AML-193 (cell line): ENCODE measurements at regions not wholly inside any gene's neighbourhood (a gene's known extent, or its start where the extent isn't known, plus 50 kb on each side); places are given as distances from the start of the nearest gene placed in this dataset.

Experiments
- DNase-seq, 2 experiments: peaks; one replicate each; lab custom pipeline; 2025; lab: John Stamatoyannopoulos, UW

DNA sequence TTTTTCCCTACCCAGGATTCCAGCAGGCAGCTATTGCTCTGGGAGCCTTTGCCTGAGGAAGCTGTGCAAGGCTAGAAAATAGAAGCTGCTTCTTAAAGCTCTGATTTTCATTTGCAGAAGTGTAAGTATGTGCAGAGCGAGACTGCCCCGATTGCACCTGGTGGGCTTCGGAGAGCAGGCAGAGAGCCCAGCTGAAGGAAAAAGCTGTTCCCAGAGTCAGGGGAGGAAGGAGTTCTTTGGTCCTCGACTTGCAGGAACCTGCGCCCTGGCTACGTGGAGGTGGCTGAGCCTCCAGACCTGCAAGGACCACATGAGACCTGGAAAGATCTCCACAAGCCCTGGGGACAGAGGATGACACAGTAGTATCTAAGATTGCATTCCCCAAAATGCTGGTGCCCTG lies 235.0 kb upstream of the ARGLU1 start:
- no peak for DNase-seq

DNA sequence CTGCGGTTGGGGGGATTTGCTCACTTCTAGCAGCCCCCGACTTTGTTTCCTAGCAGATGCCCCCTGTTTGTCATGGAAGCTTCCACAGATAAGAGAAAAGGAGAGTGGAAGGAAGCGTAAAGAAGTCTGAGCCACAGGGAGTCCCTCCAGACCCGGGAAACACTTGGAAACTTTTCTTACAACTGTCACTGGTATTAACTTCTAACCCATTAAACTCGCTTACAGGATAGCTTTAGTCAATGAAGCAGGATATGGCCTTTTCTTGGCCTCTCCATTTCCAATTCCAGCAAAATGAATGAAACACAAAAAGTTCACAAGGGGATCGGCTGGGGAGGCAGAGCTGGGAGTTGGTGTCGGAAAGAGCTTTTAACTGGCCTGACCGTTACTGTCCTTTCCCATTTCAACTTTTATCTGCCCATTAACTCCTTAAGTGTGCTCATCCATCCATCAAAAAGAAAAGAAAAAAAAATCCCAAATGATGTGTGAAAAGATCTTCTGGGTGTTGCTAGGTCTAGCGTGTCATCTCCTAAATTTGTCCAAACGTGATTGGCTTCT lies 231.9 kb upstream of the ARGLU1 start:
- DNase-seq: no peak

DNA sequence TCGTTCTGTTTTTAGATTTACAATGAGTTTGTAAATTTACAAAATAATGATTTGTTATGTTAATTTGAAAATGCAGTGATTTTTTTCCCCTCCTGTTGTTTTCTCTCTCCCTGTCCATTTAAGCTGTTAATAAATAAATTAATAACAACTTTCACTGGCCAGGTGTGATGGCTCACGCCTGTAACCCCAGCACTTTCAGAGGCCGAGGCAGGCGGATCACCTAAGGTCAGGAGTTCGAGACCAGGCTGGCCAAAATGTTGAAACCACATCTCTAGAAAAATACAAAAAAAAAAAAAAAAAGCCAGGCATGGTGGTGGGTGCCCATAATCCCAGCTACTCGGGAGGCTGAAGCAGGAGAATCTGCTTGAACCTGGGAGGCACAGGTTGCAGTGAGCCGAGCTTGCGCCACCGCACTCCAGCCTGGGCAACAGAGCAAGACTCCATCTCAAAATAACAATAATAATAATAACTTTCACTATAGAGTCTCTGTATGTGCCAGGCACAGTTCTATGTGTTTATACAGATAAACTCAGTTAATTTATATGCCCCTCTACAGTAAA lies 229.2 kb upstream of the ARGLU1 start:
- no peak for DNase-seq

DNA sequence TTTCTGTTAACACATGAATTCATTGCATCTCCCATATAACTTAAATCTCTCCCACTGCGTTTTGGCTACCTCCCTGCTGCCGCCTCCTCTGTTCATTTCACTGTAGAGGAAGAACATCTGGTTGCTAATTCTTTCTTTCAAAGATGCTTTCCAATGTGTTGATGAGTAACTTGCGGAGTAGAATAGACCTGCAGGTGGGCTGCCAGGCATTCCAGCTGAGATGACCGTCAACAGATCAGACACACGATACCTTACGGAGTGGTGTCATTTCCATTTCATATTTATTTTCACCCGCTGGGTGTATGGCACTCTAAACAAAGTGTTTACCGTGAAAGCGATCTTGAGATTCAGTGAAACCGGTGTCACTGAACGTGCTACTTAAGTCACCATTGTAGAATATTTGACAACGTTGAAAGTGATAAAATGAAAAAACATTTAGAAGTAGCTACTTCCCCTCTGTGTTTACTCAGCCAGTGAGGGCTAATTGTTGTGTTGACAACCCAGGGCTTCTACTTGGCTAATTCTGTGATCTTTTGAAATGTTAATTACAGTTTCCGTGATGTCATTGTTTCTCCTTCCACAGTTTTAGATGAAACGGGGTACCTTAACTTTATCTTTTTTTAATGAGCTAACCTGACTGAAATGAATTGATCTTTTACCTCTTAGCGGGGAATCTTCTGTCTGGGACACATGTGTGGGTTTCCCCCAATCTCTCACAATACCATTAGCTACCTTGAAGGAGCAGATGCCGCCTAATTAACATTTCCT lies 228.5 kb upstream of the ARGLU1 start:
- no peak for DNase-seq

DNA sequence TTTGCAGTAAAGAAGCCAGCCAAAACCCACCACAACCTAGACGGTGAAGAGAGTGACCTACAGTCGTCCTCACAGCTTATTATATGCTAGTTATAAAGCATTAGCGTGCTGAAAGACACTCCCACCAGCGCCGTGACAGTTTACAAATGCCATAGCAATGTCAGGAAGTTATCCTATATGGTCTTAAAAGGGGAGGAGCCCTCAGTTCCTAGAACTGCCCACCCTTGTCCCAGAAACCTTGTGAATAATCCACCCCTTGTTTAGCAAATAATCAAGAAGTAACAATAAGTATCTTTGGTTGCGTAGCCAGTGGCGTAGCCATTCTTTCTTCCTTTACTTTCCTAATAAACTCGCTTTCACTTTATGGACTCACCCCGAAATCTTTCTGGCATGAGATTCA lies 227.9 kb upstream of the ARGLU1 start:
- no peak for DNase-seq

DNA sequence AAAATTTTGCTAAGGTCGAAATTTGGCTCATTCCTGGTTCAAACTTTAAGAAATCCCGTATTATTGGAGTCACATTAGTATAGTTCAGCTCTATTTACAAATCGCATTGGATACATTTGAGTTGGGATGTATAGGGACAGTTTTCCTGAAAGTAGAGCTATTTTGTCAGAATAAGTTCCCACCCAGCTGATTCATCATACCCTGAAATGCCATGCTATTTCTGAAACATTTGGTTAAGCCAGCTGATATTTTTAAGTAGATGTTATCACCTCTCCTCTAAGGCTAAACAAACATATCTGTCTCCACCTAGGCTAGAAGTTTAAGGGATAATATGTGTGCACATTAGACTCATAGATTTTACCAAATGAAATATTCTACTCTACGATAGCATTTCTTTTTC lies 226.2 kb upstream of the ARGLU1 start:
- no peak for DNase-seq

DNA sequence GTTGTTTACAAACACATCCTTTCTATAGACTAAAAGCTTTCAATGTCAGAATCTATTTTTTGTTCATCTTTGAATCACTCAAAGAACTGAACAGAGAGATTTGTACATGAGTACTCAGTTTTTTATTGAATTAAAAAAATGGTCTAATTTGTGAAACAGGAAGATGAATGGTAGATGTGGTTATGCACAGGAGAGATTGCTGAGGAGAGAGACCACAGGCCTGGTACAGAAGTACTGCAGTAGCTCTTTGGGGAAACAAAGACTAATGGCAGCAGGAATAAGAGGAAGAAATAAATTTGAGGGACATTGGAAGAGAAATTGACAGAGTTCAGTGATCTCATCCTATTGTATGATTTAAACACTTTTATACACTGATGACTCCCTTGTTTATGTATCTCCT lies 222.0 kb upstream of the ARGLU1 start:
- DNase-seq: no peak

DNA sequence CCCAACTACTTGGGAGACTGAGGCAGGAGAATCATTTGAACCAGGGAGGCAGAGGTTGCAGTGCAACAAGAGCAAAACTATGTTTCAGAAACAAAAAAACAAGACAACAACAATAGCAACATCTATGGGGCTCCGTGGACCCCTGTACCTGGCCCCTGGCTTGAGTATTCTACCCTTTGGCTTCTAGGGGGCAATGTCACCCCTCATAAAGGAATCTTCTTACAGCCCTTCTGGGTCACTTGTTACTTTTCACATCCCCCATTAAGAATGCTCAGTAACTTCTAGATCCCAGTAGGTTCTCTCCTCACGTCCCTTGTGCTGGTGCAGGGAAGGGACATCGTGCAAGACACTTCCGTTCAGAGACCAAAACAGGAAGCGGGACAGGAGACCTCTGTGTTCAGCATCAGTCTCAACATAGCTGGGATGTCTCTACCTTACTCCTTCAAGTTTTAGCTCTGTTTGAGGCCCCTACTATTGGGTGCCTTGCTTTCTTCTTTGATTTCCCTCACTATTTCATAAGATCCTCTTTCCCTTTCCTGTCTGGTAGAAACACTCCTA lies 218.1 kb upstream of the ARGLU1 start:
- DNase-seq: no peak

DNA sequence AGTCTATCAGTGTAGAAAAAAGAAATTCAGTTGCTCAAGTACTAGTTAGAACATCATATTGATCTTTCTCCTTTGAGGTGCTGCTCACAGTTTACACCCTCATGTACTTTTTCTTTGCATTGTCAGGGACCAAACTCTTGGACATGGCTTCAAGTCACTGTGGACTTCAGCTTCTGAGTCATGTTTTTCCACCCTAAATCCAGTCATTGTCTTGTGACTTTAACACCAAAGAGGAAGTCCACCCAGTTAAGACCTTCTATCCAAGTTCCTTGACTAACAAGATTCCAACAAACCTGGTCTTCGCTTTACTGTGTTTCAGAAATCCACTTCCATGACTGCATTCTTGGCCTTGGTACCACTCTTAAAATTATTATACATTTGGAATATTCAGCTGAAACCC lies 206.7 kb upstream of the ARGLU1 start:
- DNase-seq: no peak

DNA sequence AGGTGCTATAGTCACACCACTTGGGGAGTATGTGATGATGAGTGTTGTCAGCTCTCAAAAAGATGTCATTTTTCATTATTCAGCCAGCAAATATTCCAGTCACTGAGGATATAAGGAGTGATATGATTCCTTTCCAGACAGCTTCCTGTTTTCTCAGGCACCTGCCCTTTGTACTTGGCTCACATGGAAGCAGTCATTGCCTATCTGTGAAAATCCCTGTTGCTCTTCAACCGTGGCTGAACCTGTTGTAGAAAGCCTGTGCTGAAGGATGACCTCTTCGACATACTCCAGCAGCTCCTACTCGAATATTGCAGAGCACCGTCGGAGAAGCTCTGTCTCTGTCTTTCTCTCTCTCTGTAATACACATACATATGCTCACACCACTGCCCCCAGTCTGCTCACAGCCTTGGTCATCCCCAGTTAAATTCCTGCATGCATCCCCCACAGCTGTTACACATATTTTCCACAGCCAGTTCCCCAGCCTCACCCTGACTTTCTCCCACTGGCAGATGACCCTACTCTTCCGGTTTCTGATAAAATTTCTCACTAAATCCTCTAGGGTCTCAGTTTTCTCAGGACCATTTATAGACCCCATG lies 204.2 kb upstream of the ARGLU1 start:
- no peak for DNase-seq

DNA sequence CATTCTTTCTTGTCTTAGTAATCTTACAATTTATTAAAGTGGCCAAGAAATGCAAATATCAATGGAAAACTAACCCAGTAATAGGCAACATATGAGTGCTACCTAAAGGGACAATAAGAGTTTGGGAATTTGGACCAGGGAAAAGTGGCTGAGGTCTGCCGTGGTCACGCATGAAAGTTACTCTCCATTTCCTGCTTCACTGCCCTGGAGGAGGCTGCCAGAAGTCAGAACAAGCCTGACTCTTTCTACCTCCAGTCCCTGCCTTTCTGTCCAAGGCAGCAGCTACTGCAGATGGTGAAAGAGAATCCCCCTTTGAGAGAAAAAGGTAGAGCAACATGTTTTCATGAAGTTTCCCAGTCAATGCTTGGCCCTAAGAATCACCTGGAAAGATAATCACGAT lies 201.1 kb upstream of the ARGLU1 start:
- DNase-seq: no peak

DNA sequence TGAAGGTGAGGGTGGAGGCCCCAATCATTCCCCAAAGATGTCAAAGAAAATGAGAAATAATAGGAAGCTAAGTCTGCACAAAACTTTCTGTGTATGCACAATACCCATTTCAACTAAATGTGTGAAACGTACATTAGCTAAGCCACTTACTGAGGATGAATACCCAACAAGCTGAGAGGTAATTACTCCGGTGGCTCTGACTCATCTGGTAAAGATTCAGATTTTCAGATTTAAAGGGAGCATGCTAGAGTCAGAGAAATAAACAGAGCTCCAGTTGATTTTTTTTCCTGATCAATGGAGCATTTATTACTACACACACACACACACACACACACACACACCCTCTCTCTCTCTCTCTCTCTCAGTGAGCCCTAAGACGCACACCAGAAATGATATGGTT lies 194.8 kb upstream of the ARGLU1 start:
- no peak for DNase-seq

DNA sequence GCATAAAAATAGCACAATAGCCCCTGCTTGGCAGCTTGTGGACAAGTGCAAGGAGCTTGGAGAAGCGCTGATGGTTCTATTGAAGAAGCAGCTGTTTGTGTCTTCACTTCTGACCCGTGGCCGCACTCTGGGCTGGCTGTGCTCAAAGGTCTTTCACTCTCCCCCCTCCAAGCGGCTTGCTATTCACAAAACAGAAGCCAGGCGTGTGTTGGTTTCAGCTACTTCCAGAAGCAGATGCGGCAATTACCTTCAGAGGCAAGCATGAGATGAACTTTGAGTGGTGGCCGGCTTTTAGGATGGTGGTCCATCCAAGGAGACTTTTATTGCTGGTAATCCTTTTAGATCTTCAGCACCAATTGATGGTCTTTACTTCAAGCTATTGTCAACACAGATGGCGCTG lies 188.5 kb upstream of the ARGLU1 start:
- no peak for DNase-seq

DNA sequence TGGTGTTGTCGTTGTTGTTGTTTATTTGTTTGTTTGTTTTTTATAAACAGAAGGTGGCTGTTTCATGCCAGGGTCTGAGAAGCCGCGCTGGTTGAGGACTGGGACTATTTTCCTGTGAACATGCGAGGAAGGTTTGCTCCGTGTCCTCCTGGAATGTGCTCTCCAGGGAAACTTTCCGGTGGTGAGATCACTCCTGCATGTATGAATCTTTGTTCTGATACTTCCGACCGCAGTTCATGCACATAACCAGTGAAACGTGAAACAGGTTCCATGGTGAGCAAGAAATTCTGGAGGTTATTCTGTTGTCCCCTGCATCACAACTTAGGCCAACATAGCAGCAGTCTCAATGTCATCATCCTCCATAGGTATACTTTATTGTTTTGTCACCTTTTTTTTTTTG lies 187.6 kb upstream of the ARGLU1 start:
- DNase-seq: no peak

DNA sequence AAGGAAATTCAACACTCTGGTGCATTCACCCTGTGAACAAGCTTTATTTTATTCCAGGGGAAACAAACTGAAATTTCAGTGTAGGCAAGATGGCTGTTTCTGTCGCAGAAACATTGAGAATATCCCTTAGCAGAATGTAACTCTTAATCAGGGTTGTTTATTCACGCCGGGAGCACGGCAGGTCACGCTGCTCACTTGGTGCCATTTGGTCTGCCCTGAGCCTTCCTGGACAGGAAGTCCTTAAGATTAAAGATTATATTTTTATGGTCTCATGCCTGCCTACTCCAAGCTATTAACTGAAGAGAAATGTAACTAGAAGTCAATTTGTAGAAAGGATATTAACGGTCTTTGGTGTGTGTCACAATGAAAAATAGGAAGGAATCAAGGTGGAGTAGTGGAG lies 185.3 kb upstream of the ARGLU1 start:
- no peak for DNase-seq

DNA sequence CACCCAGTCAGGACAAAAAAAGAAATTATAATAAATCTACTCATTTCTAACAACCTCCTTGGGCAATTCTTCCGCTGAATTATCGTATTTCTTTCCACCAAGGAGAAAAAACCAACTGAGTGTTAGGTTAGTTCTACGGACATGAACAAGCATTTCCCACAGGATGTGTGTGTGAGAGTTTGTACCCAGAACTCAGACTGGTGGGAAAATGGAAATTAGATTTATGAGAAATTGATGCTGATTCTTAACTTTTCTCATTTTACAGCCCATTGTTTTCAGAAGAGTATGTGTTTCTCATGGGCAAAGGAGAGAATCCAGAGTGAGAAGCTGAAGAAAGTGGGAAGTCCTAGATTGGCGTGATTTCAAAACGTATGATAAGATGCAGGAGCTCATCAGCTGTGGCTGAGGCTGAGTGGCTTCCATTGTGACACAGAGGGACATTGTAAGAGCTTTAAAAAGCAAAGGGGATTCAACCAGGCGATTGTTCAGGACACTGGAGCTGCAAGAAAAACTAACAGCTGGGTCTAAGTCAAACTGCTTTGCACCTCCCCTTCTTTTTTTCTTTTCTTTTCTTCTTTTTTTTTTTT lies 184.7 kb upstream of the ARGLU1 start:
- DNase-seq: no peak

DNA sequence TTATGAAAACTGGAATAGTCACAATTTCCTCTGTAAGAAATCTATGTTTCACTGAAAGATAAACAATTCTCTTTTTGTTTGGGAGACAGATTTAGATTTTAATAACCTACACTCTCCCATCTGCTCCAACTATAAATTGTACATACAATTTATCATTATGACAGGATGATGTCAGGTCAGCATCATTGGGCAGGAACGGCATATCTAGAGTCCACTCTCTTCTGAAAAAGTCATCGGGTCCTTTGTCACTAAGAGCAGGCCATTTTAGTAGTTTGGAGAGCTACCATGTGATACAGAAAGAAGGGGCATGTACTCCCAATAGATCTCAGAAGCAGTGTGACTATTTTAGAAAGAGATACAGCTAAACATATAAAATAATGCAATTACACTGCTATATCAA lies 180.8 kb upstream of the ARGLU1 start:
- DNase-seq: no peak

DNA sequence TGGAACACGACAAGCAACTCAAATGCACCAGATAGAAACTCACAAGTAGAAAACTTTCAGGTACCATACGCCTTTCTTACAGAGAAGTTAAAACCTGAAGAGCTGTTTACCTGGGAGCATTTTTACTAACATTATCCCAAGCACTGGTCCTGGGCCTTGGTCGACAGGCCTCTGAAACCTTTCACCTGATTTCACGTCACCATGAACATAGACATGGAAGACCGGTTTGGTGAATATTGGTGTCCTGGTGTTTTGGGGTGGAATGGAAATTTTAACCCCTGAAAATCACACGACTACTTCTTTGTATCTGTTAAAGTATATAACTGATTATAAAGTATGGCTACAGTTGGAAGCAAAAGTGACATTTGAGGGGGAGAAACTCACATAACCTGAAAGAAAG lies 176.6 kb upstream of the ARGLU1 start:
- no peak for DNase-seq

DNA sequence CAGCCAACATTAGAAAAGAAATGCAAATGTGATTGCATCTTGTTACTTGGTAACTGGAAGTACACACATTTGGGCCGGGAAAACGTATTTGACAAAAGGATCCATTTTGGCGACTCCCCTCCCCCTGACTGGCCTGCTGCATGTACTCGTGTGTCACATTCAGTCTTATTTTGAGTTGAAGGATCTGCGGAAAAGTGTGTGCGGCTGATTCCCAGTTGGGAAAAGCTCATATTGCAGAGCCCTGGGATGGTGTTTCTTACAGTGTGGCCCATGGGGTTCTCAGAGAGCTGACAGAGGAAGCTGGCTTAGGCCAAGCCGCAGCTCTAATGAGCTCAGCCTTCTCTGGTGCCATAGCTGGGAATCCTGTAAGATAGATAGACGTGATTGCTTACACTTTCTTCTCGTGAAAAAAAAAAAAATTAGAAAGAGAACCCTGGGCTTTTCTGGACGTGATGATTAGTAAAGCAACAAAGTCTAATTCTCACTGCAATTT lies 170.3 kb upstream of the ARGLU1 start:
- DNase-seq: no peak

DNA sequence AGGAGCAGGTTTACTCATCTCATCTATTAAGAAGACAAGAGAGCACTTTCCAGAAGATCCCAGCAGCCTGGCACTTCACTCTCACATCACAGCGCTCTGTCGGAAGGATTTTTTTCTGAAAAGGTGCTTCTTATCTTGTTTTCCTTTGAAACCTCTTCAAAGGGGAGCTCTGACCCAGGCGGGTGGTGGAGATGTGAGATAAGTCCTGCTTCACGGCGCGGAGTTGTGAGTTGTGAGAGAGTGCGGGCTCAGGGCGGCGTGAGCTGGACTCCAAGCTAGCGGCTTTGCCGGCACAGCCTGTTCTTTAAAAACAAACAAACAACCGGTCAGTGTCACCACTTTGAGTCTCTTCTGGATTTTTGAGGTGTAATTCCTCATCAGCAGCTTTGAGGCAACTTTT lies 169.0 kb upstream of the ARGLU1 start:
- DNase-seq: no peak

DNA sequence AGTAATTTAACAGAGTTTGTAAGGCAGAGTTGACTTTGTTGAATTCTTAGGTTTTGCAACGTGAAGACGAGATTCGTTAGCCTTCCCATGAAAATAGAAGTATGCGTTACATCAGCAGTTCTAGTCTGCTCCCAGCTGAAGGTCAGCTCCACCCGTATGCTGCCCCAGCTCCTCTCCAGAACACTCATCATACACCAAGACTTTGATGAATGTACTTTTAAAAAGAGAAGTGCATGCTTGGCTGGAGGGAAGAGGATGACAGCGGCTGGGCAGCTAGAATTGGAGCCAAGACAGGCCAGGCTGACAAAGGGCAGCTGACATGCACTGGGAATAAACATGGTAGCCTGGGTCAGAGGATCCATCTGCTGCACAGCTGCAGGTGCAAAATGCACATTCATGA lies 166.3 kb upstream of the ARGLU1 start:
- no peak for DNase-seq

DNA sequence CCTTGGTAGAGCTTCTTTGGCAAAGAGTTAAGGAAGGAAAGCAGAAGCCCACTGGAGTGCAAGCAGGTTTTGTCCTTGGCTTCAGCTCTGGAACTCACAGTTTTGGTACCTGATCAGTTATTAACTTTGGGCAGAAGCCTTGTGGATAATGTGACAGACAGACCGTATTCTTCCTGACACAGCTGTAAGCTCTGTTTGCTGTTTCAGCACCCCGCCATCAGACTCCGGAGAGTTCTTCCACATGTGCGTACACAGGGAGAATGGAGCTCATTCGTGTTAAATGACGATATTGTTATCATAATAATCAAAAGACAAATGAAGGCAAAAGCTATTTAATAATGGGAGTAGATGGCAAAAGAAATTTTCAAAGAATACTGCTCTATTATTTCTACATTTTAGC lies 155.1 kb upstream of the ARGLU1 start:
- DNase-seq: no peak

DNA sequence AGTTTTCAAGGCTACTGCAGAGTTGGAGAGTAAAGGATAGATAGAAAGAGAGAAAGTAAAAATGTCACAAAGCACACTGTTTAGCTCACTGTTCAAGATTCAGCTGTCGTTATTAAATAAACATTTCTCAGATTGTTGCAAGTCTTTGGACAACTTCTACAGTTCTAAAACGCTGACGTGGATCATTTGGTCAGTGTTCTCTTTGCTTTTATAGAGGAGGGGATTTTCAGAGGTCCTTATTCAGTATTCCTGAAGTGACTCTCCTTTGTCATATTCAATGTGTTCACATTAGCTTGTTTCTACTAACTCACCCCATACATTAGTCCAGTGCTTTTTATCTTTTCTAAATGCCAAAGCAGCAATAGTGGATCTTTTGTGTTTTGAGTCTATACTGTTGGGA lies 154.7 kb upstream of the ARGLU1 start:
- no peak for DNase-seq
